ENCODE measurements at regions not wholly inside any gene's neighbourhood (a gene's known extent, or its start where the extent isn't known, plus 50 kb on each side); places are given as distances from the start of the nearest gene placed in this dataset.
"Not testable (repeated sequence)": the region's sequence is repeated elsewhere in the genome, so short reads cannot be mapped to it uniquely, and the experiment has no call there.

DNA sequence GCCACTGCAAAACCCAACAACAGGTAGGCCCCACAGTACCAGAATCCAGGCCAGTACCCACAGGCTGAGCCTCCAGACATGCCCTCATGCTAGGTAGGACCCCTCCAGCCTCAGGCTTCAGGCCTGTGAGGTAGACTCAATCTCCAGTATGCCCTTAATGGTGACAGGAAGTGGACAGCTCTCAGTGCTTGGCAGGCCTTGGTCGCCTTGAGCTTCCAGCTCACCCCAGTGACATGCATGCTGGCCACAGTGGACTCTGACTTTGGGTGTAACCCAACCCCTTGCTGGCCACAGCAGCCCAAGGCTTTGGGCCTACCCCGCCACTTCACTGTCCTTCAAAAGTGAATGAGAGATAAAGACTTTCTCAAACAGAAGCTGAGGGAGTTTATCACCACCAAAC, 324.2 kb downstream of the ANTXR2 start:
- TF ChIP-seq, protein P1, sequence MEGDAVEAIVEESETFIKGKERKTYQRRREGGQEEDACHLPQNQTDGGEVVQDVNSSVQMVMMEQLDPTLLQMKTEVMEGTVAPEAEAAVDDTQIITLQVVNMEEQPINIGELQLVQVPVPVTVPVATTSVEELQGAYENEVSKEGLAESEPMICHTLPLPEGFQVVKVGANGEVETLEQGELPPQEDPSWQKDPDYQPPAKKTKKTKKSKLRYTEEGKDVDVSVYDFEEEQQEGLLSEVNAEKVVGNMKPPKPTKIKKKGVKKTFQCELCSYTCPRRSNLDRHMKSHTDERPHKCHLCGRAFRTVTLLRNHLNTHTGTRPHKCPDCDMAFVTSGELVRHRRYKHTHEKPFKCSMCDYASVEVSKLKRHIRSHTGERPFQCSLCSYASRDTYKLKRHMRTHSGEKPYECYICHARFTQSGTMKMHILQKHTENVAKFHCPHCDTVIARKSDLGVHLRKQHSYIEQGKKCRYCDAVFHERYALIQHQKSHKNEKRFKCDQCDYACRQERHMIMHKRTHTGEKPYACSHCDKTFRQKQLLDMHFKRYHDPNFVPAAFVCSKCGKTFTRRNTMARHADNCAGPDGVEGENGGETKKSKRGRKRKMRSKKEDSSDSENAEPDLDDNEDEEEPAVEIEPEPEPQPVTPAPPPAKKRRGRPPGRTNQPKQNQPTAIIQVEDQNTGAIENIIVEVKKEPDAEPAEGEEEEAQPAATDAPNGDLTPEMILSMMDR (conservative IDR thresholded peaks at IDR 0.05; ENCODE audit: low read depth, low read length): no peak
- DNase-seq (ENCODE audit: low read depth): no peak
- no peak overlapping the region for H3K4me3 ChIP-seq (ENCODE audit: low read depth, low read length)

DNA sequence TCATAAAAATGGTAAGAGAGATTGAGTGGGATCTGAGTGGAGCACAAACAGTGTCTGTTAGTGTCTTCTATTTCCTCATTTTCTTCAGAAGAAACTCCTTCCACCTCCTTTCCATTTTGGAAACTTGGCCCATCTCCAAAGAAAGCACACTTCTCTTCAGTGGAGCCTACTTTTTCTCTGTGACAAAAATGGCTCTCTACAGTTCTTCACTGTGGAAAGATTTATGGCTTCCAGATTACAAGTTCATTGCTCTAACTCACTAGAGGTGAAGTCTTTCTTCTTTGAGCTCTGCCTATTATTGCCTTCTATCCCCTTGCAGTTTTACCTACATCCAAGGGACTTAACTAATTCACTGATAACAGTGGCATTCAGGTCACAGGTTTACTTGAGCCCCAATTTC, 325.8 kb downstream of the ANTXR2 start:
- no peak for DNase-seq (ENCODE audit: low read depth)
- TF ChIP-seq, protein P1 (conservative IDR thresholded peaks at IDR 0.05; ENCODE audit: low read depth, low read length): no peak
- H3K4me3 ChIP-seq (ENCODE audit: low read depth, low read length): no peak overlapping the region

DNA sequence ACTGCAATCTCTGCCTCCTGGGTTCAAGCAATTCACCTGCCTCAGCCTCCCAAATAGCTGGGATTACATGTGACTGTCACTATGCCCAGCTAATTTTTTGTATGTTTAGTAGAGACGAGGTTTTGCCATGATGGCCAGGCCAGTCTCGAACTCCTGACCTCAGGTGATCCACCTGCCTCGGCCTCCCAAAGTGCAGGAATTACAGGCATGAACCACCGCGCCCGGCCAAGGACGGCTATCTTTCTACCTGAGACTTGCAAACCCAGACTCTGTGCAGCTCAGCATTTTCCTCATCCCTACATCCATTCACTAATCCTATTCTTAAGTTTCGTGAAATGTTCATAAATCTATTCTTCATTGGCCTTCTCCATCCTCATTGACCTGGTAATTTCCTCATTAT, 330.0 kb downstream of the ANTXR2 start:
- no peak overlapping the region for H3K4me3 ChIP-seq (ENCODE audit: low read depth, low read length)
- TF ChIP-seq, protein P1 (conservative IDR thresholded peaks at IDR 0.05; ENCODE audit: low read depth, low read length): no peak
- no peak for DNase-seq (ENCODE audit: low read depth)

DNA sequence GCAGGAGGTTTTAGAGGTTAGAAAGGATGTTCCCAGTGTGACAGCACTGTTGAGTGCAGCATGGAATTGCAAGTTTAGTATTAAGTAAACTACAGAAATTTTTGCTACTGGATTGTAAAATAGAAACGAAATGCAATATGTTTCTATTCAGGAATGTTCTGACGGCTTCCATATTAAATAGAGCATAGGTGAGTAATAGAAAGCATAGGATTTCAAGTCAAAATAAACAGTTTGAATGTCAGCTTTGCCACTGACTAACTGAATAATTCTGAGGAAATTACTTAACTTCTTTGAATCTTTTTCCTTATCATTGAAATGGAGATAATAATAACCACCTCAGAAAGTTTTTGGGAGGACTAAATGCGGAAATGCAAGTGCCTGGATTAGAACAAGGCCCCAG, 331.9 kb upstream of the GK2 start:
- DNase-seq (ENCODE audit: low read depth): peak; percentile 11
- no peak overlapping the region for H3K4me3 ChIP-seq (ENCODE audit: low read depth, low read length)
- TF ChIP-seq, protein P1 (conservative IDR thresholded peaks at IDR 0.05; ENCODE audit: low read depth, low read length): no peak

DNA sequence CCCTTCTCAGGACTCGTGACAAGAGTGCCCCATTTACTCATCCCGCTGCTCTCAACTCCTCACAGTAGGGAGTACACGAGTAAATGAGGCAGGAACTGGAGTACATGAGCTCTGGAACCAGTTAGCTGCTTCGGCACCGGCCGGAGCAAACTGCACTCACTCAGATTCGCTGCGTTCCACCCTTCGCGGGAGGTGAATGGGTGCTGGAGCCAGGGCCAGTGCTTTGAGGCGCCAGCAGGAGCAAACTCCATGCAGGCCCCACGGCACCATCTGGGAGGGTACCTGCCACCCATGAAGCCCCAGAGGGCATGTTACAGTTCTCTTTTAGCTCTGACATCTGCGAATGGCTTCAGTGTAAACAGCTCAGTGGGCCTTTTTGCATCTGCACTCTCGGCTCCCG, 315.5 kb upstream of the GK2 start:
- peak; percentile 1 for DNase-seq (ENCODE audit: low read depth)
- TF ChIP-seq, protein P1 (conservative IDR thresholded peaks at IDR 0.05; ENCODE audit: low read depth, low read length): no peak
- H3K4me3 ChIP-seq (ENCODE audit: low read depth, low read length): no peak overlapping the region

DNA sequence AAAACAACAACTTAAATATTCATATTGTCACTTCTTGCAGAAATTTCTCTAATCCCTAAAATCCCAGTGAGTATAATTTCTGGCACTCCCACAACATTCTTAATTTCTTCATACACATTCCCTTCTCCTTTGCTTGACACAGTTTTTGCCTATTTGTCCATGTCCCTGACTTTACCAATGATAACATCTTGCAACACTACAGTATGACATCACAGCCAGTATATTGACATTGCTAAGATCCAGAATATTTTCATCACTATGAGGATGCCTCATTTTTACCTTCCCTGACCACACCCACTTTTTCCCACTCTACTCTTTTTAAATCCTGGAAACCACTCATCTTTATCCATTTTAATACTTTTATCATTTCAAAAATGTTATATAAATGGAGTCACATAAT, 292.3 kb upstream of the GK2 start:
- H3K4me3 ChIP-seq (ENCODE audit: low read depth, low read length): no peak overlapping the region
- no peak for DNase-seq (ENCODE audit: low read depth)
- TF ChIP-seq, protein P1 (conservative IDR thresholded peaks at IDR 0.05; ENCODE audit: low read depth, low read length): no peak

DNA sequence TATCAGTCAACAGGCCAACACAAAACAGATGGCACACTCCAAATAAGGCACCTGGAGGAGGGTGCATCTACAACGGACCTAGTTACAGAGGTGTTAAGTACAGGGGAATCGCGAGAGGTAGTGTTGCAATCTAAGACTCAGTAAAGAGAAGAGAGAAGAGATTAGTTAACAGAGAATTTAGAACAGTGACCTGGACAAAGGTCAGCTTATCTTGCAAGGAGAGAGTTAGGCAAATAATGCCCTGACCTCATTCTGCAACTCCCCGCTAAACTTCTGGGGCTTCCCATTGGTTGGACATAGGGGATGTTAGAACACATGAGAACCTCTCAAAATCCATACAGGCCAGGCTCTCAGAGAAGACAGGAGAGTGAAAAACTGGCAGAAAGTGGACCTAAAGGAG, 289.4 kb upstream of the GK2 start:
- DNase-seq (ENCODE audit: low read depth): no peak
- H3K4me3 ChIP-seq (ENCODE audit: low read depth, low read length): no peak overlapping the region
- TF ChIP-seq, protein P1 (conservative IDR thresholded peaks at IDR 0.05; ENCODE audit: low read depth, low read length): no peak

DNA sequence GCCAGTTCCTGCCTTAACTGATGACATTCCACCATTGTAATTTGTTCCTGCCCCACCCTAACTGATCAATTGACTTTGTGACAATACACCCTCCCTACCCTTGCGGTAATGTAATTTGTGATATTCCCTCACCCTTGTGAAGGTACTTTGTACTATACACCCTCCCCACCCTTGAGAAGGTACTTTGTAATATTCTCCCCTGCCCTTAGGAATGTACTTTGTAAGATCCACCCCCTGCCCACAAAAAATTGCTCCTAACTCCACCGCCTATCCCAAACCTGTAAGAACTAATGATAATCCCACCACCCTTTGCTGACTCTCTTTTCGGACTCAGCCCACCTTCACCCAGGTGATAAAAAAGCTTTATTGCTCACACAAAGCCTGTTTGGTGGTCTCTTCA, 288.5 kb upstream of the GK2 start:
- not testable (repeated sequence) for H3K4me3 ChIP-seq (ENCODE audit: low read depth, low read length); DNase-seq (ENCODE audit: low read depth)
